HL-60 (cell line): ENCODE measurements at regions not wholly inside any gene's neighbourhood (a gene's known extent, or its start where the extent isn't known, plus 50 kb on each side); places are given as distances from the start of the nearest gene placed in this dataset.

Experiments
- CTCF ChIP-seq: IDR thresholded peaks from one replicate; pipeline ENCODE4 v1.5.1; 2011; ENCODE audit warnings: low read length, control low read depth, inconsistent platforms; ENCODE audit not compliant: insufficient read depth
- POLR2AphosphoS5 ChIP-seq: IDR thresholded peaks from 2 replicates; pipeline ENCODE4 v1.6.1; 2012; ENCODE audit warnings: low read depth
- REST ChIP-seq: IDR thresholded peaks from 2 replicates; pipeline ENCODE4 v1.6.1; 2012; ENCODE audit warnings: low read depth; ENCODE audit not compliant: insufficient replicate concordance
- SPI1 ChIP-seq: IDR thresholded peaks from 2 replicates; pipeline ENCODE4 v1.6.1; 2012; ENCODE audit warnings: low read depth, mild to moderate bottlenecking, borderline replicate concordance

- TF ChIP-seq CTCF (no peak), SPI1 (no peak), POLR2AphosphoS5 (no peak), REST (no peak)
Observed at GRCh38 chr2:82275599-82275998, 1971.0 kb upstream of the LRRTM1 start.
